DOHH2 (cell line): ENCODE measurements at regions not wholly inside any gene's neighbourhood (a gene's known extent, or its start where the extent isn't known, plus 50 kb on each side); places are given as distances from the start of the nearest gene placed in this dataset.

ENCODE experiments used
- H3F3A ChIP-seq: fragments of 200-600 bp; sonication (generic), shearing (Covaris generic); 2 replicates; pipeline ENCODE4 v1.6.0; 2016; ENCODE audit warnings: antibody characterized with exemption, mild to moderate bottlenecking; ENCODE audit not compliant: control insufficient read depth, insufficient read depth
- H3K27ac ChIP-seq: fragments of 200-600 bp; sonication (generic); 2 replicates; pipeline ENCODE4 v1.5.1; 2014; ENCODE audit warnings: low read depth, mild to moderate bottlenecking, low read length, moderate library complexity
- H3K27me3 ChIP-seq: fragments of 200-600 bp; sonication (generic); 2 replicates; pipeline ENCODE4 v1.6.1; 2014; ENCODE audit warnings: mild to moderate bottlenecking, low read length, mixed read lengths; ENCODE audit not compliant: control insufficient read depth
- H3K36me3 ChIP-seq: fragments of 200-600 bp; sonication (generic); 2 replicates; pipeline ENCODE4 v1.6.1; 2014; ENCODE audit warnings: mild to moderate bottlenecking, low read length, moderate library complexity, mixed read lengths; ENCODE audit not compliant: control insufficient read depth
- H3K4me1 ChIP-seq: fragments of 200-600 bp; sonication (generic); 2 replicates; pipeline ENCODE4 v1.6.1; 2014; ENCODE audit warnings: mild to moderate bottlenecking, low read length, mixed read lengths; ENCODE audit not compliant: control insufficient read depth
- H3K4me2 ChIP-seq: fragments of 200-600 bp; sonication (generic); 2 replicates; pipeline ENCODE4 v1.6.0; 2014; ENCODE audit warnings: mild to moderate bottlenecking, low read length, moderate library complexity
- H3K4me3 ChIP-seq: fragments of 200-600 bp; sonication (generic); 2 replicates; pipeline ENCODE4 v1.5.1; 2014; ENCODE audit warnings: mild to moderate bottlenecking, low read length, mixed read lengths
- H3K79me2 ChIP-seq: fragments of 200-600 bp; sonication (generic); 2 replicates; pipeline ENCODE4 v1.6.1; 2014; ENCODE audit warnings: mild to moderate bottlenecking, low read length, mixed read lengths; ENCODE audit not compliant: control insufficient read depth
- H3K9me2 ChIP-seq: fragments of 200-600 bp; sonication (generic); replicated peaks from 2 replicates; pipeline ENCODE4 v1.6.1; 2014; ENCODE audit warnings: mild to moderate bottlenecking, low read length, mixed read lengths; ENCODE audit not compliant: control insufficient read depth
- H3K9me3 ChIP-seq: fragments of 200-600 bp; sonication (generic); 2 replicates; pipeline ENCODE4 v1.6.1; 2014; ENCODE audit warnings: antibody characterized with exemption, low read length, mixed read lengths; ENCODE audit not compliant: control insufficient read depth, insufficient read depth
- H4K20me1 ChIP-seq: fragments of 200-600 bp; sonication (generic); 2 replicates; pipeline ENCODE4 v1.6.0; 2014; ENCODE audit warnings: low read depth, mild to moderate bottlenecking, antibody characterized with exemption, low read length, moderate library complexity; ENCODE audit not compliant: control insufficient read depth, insufficient read depth
- EZH2phosphoT487 ChIP-seq: fragments of 200-600 bp; sonication (generic); IDR thresholded peaks from 2 replicates; pipeline ENCODE4 v1.6.1; 2017; ENCODE audit warnings: borderline replicate concordance, mild to moderate bottlenecking, antibody characterized with exemption, low read length, moderate library complexity, mixed read lengths
- TF ChIP-seq, protein P1 (sequence below): fragments of 200-600 bp; sonication (generic); IDR thresholded peaks from one replicate; pipeline ENCODE4 v1.5.1; 2014; ENCODE audit warnings: antibody characterized with exemption, mild to moderate bottlenecking, low read depth, low read length; ENCODE audit not compliant: poor library complexity, severe bottlenecking

DNA sequence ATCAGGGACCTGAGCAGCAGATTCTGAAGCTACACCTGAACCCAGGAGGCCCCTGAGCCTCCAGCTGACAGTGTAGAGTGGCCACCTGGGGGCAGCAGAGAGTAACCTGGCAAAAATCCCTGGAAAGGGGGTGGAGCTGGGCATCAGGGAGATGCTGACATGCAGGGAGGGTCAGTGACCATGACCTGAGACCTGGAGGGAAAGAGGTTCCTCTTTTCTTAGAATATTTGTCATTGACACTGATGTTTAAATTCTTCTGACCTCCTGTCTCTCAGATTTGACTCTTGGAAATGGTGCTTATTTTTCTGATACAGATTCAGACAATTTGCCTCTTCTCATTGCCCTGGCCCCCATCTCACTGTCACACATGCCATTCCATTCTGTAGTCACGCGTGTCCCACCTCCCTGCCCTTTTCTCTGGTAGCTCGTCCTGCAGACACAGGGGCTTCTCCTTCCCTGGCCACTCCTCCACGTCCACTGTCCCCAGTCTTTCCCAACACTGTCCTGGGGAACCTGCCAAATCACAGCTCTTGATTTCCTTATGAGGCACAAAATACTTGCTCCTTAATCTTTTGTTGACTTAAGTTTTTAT, 117.2 kb upstream of the IGLL5 start:
- H3K9me3 ChIP-seq: no peaks in the 10 kb centered on the region
- H3K4me2 ChIP-seq: no peak overlapping the region; the same call in 1 of the 2 replicates
- no peak overlapping the region for H3K27ac ChIP-seq
- H3F3A ChIP-seq: 0 out of 2 replicates have a peak, but pooled peaks cover 2% of the 10 kb centered on the region
- no peaks in the 10 kb centered on the region for H3K27me3 ChIP-seq
- no peaks in the 10 kb centered on the region for H3K36me3 ChIP-seq
- no peaks in the 10 kb centered on the region for H3K9me2 ChIP-seq
- TF ChIP-seq, protein P1, sequence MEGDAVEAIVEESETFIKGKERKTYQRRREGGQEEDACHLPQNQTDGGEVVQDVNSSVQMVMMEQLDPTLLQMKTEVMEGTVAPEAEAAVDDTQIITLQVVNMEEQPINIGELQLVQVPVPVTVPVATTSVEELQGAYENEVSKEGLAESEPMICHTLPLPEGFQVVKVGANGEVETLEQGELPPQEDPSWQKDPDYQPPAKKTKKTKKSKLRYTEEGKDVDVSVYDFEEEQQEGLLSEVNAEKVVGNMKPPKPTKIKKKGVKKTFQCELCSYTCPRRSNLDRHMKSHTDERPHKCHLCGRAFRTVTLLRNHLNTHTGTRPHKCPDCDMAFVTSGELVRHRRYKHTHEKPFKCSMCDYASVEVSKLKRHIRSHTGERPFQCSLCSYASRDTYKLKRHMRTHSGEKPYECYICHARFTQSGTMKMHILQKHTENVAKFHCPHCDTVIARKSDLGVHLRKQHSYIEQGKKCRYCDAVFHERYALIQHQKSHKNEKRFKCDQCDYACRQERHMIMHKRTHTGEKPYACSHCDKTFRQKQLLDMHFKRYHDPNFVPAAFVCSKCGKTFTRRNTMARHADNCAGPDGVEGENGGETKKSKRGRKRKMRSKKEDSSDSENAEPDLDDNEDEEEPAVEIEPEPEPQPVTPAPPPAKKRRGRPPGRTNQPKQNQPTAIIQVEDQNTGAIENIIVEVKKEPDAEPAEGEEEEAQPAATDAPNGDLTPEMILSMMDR: peak; percentile 81
- no peak for TF ChIP-seq EZH2phosphoT487
- no peaks in the 10 kb centered on the region for H3K79me2 ChIP-seq
- H4K20me1 ChIP-seq: no peaks in the 10 kb centered on the region
- peaks cover 55% of the 10 kb centered on the region for H3K4me1 ChIP-seq
- H3K4me3 ChIP-seq: no peak overlapping the region

DNA sequence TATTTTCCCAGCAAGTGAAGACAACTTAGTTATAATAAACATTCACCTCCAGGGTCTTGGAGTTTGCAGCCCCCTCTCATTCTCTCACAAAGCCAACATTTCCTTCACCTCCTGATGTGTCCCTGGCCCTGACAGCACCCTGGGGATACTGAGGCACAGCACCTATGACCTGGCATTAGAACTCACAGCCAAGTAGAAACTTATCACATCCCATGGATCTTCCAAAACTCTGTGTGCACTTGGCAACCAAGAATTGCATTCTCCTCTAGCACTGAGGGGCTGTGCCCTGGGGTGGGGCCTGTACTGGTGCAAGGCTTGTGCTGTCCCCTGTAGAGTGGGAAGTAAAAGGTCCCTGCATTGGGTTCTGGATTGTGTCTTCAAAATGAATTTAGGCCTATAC, 116.7 kb upstream of the IGLL5 start:
- H3K9me2 ChIP-seq: no peaks in the 10 kb centered on the region
- H3K4me3 ChIP-seq: no peak overlapping the region
- no peaks in the 10 kb centered on the region for H3K27me3 ChIP-seq
- peaks cover 60% of the 10 kb centered on the region for H3K4me1 ChIP-seq
- H3F3A ChIP-seq: 0 out of 2 replicates have a peak, but pooled peaks cover 2% of the 10 kb centered on the region
- no peaks in the 10 kb centered on the region for H3K9me3 ChIP-seq
- H4K20me1 ChIP-seq: no peaks in the 10 kb centered on the region
- H3K79me2 ChIP-seq: no peaks in the 10 kb centered on the region
- TF ChIP-seq, protein P1: no peak
- TF ChIP-seq EZH2phosphoT487: no peak
- H3K27ac ChIP-seq: peak overlapping the region; percentile 93
- peak overlapping the region; percentile 82 for H3K4me2 ChIP-seq
- H3K36me3 ChIP-seq: no peaks in the 10 kb centered on the region

DNA sequence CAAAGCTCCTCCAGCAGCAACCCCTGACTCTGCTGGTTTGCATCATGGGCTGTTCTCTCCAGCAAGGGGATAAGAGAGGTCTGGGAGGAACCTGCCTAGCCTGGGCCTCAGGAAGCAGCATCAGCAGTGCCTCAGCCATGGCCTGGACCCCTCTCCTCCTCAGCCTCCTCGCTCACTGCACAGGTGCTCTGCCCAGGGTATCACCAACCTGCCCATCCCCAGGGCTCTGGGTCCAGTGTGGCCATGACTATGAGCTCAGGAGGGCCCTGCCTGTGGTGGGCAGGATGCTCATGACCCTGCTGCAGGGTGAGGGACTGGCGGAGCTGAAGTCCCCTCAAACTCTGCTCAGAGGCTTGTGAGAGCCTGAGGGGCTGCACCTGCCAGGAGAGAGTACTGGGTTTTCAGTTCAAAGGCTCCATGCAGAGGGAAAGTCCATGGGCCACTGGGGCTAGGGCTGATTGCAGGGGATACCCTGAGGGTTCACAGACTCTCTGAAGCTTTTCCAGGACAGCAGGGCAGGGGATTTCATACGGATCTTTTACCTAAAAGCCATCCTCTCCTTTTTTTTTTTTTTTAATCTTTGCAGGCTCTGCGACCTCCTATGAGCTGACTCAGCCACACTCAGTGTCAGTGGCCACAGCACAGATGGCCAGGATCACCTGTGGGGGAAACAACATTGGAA, 115.8 kb upstream of the IGLL5 start:
- peak overlapping the region; percentile 93 for H3K27ac ChIP-seq
- peak overlapping the region; percentile 82 for H3K4me2 ChIP-seq
- no peaks in the 10 kb centered on the region for H3K79me2 ChIP-seq
- no peaks in the 10 kb centered on the region for H3K36me3 ChIP-seq
- H3F3A ChIP-seq: 0 out of 2 replicates have a peak, but pooled peaks cover 2% of the 10 kb centered on the region
- no peaks in the 10 kb centered on the region for H4K20me1 ChIP-seq
- H3K9me3 ChIP-seq: no peaks in the 10 kb centered on the region
- H3K27me3 ChIP-seq: no peaks in the 10 kb centered on the region
- peak overlapping the region; percentile 27 for H3K4me3 ChIP-seq
- peaks cover 67% of the 10 kb centered on the region for H3K4me1 ChIP-seq
- H3K9me2 ChIP-seq: no peaks in the 10 kb centered on the region
- TF ChIP-seq, protein P1: no peak
- no peak for TF ChIP-seq EZH2phosphoT487
